ENCODE measurements at regions not wholly inside any gene's neighbourhood (a gene's known extent, or its start where the extent isn't known, plus 50 kb on each side); places are given as distances from the start of the nearest gene placed in this dataset.

DNA sequence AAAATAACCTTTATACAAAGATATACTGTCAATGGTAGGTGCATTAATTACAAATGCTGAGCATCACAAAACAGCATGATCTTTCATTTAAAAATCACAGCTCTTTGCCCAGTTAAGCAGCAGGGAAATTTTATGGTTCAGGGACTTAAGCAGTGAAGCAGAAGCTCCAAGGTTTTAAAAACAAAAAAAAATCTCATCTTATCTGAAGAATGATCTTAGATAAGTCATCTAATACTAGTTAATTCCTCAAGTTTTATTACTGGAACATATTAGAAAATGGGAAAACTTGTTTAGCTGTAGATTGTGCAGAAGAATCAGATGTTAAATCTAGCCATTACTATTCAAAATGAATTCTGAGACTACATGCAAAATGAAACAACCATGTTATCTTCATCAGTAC, 289.9 kb downstream of the GASK1B start:
- no peak for DNase-seq
- H3K36me3 ChIP-seq = no peaks in the 10 kb centered on the region
- no peaks in the 10 kb centered on the region for H3K4me1 ChIP-seq
- no peaks in the 10 kb centered on the region for H3K9me3 ChIP-seq
- H3K4me3 ChIP-seq = no peak overlapping the region
- intact Hi-C loops (cut with DNase I) = no loop called here
- no peak overlapping the region for H3K27ac ChIP-seq
- no peak for TF ChIP-seq POLR2AphosphoS5 (IDR thresholded peaks at IDR 0.05)
- TF ChIP-seq EP300 (IDR thresholded peaks at IDR 0.05) = no peak
- TF ChIP-seq POLR2A (IDR thresholded peaks at IDR 0.05) = no peak
- TF ChIP-seq, protein P1, sequence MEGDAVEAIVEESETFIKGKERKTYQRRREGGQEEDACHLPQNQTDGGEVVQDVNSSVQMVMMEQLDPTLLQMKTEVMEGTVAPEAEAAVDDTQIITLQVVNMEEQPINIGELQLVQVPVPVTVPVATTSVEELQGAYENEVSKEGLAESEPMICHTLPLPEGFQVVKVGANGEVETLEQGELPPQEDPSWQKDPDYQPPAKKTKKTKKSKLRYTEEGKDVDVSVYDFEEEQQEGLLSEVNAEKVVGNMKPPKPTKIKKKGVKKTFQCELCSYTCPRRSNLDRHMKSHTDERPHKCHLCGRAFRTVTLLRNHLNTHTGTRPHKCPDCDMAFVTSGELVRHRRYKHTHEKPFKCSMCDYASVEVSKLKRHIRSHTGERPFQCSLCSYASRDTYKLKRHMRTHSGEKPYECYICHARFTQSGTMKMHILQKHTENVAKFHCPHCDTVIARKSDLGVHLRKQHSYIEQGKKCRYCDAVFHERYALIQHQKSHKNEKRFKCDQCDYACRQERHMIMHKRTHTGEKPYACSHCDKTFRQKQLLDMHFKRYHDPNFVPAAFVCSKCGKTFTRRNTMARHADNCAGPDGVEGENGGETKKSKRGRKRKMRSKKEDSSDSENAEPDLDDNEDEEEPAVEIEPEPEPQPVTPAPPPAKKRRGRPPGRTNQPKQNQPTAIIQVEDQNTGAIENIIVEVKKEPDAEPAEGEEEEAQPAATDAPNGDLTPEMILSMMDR (IDR thresholded peaks at IDR 0.05) = no peak
- H3K27me3 ChIP-seq = no peaks in the 10 kb centered on the region

DNA sequence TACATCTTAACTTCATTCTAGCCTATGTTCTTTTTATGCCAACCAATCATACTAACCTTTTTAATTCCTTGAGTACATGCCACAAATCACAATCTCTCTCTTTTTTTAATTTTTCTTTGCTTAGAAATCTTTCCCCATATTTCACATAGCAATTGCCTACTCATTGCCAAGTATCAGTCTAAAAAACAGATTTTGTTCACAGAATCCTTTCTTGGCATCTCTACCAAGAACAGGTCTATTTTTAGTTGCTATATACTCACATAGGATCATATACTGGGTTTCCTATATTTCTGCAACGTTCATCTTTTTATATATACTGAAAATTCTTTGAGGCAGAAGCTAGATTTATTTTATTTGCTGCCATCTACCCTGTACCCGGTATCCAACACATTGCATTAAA, 292.1 kb downstream of the GASK1B start:
- H3K9me3 ChIP-seq = no peaks in the 10 kb centered on the region
- no peaks in the 10 kb centered on the region for H3K4me1 ChIP-seq
- DNase-seq = no peak
- WGBS, 2 donors = 79 to 82% methylated on average over 2 of the region's 2 CpGs
- no peaks in the 10 kb centered on the region for H3K36me3 ChIP-seq
- H3K4me3 ChIP-seq = no peak overlapping the region
- no peaks in the 10 kb centered on the region for H3K27me3 ChIP-seq
- intact Hi-C loops (cut with DNase I) = no loop called here
- TF ChIP-seq POLR2A (IDR thresholded peaks at IDR 0.05) (no peak), POLR2AphosphoS5 (IDR thresholded peaks at IDR 0.05) (no peak), EP300 (IDR thresholded peaks at IDR 0.05) (no peak)
- TF ChIP-seq, protein P1 (IDR thresholded peaks at IDR 0.05) = no peak
- no peak overlapping the region for H3K27ac ChIP-seq

DNA sequence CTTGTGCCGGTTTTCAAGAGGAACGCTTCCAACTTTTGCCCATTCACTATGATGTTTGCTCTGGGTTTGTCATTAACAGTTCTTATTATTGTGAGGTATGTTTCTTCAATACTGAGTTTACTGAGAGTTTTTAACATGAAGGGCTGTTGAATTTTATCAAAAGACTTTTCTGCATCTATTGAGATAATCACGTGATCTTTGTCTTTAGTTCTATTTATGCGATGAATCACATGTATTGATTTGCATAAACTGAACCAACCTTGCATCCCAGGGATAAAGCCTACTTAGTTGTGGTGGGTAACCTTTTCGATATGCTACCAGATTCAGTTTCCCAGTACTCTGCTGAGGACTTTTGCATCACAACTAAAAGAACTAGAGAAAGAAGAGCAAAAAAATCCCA, 318.0 kb downstream of the GASK1B start:
- Histone ChIP-seq H3K27me3 (no peaks in the 10 kb centered on the region), H3K4me3 (no peak overlapping the region), H3K27ac (no peak overlapping the region), H3K9me3 (no peaks in the 10 kb centered on the region), H3K36me3 (no peaks in the 10 kb centered on the region), H3K4me1 (no peaks in the 10 kb centered on the region)
- WGBS, 2 donors = 86 to 87% methylated on average over 5 of the region's 5 CpGs
- intact Hi-C loops (cut with DNase I) = no loop called here
- no peak for DNase-seq
- TF ChIP-seq, protein P1 (IDR thresholded peaks at IDR 0.05) = no peak
- no peak for TF ChIP-seq POLR2AphosphoS5 (IDR thresholded peaks at IDR 0.05)
- no peak for TF ChIP-seq POLR2A (IDR thresholded peaks at IDR 0.05)

DNA sequence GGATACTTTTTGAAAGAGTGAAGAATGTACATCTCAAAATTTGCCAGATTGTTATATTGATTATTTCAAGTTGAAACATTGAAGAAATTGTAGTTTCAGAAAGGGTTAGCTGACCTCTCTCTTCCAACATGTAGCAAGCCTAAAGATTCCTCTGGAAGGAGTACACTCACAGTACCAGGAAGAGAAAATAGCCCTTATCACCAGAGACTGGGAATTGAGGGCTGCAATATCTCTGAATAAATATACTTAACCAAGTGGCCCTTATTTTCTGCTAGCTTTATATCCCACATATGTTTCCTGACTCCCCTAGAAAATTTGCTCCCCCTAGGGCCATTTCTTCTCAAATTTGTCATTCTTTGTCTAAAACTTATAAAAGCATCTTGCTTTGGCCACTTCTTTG, 332.2 kb downstream of the GASK1B start:
- DNase-seq = no peak
- no peak for TF ChIP-seq EP300 (IDR thresholded peaks at IDR 0.05)
- TF ChIP-seq POLR2AphosphoS5 (IDR thresholded peaks at IDR 0.05) = no peak
- TF ChIP-seq, protein P1 (IDR thresholded peaks at IDR 0.05) = no peak
- no peak for TF ChIP-seq POLR2A (IDR thresholded peaks at IDR 0.05)
- H3K27me3 ChIP-seq = no peaks in the 10 kb centered on the region
- no peak overlapping the region for H3K27ac ChIP-seq
- no peaks in the 10 kb centered on the region for H3K4me1 ChIP-seq
- H3K9me3 ChIP-seq = no peaks in the 10 kb centered on the region
- no peaks in the 10 kb centered on the region for H3K36me3 ChIP-seq
- intact Hi-C loops (cut with DNase I) = no loop called here
- H3K4me3 ChIP-seq = no peak overlapping the region

DNA sequence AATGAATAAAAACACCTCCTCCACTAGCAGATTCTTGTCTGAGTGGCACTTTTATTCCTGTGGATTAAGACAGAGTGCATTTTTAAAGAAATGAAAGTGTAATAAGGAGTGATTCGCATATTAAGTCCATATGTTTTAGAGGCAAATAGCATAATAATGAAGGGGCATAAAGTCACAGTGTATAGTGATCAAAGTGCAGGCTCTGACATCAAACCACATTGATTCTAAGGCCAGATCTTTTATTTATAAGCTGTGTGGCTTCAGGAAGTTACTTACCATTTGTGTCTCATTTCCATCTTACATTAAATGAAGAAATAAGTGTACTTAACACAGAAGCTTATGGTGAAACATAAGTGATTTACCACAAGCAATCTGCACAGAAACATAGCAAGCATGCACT, 332.8 kb downstream of the GASK1B start:
- no peak for TF ChIP-seq POLR2AphosphoS5 (IDR thresholded peaks at IDR 0.05)
- no peak for TF ChIP-seq EP300 (IDR thresholded peaks at IDR 0.05)
- TF ChIP-seq, protein P1 (IDR thresholded peaks at IDR 0.05) = no peak
- no peak for TF ChIP-seq POLR2A (IDR thresholded peaks at IDR 0.05)
- Histone ChIP-seq H3K9me3 (no peaks in the 10 kb centered on the region), H3K4me3 (no peak overlapping the region), H3K4me1 (no peaks in the 10 kb centered on the region), H3K36me3 (no peaks in the 10 kb centered on the region), H3K27me3 (no peaks in the 10 kb centered on the region), H3K27ac (no peak overlapping the region)
- WGBS, 2 donors = 84 to 90% methylated on average over 1 of the region's 1 CpG
- no peak for DNase-seq
- intact Hi-C loops (cut with DNase I) = no loop called here

Measured in sigmoid colon (tissue), 6 donors.